GM19043 (cell line): ENCODE measurements at regions not wholly inside any gene's neighbourhood (a gene's known extent, or its start where the extent isn't known, plus 50 kb on each side); places are given as distances from the start of the nearest gene placed in this dataset.

Experiments used
- ATAC-seq: cut with Tn5 transposase; IDR thresholded peaks from one replicate; pipeline ENCODE4 v1.9.1; 2021; ENCODE audit warnings: low read depth; ENCODE audit not compliant: unreplicated experiment

GRCh38 chr1:59156051-59156450 lies 140.8 kb upstream of the FGGY start:
- ATAC-seq: no peak

- ATAC-seq: no peak
Measured at GRCh38 chr1:59156526-59157199, 140.2 kb upstream of the FGGY start.

- no peak for ATAC-seq
Measured at GRCh38 chr1:59158321-59158720, 138.6 kb upstream of the FGGY start.

GRCh38 chr1:59159557-59160203 lies 137.2 kb upstream of the FGGY start:
- no peak for ATAC-seq

- no peak for ATAC-seq
Measured at GRCh38 chr1:59161136-59161535, 135.8 kb upstream of the FGGY start.

- no peak for ATAC-seq
Measured at GRCh38 chr1:59162665-59163064, 134.2 kb upstream of the FGGY start.

GRCh38 chr1:59163268-59164092 lies 133.4 kb upstream of the FGGY start:
- ATAC-seq: no peak

GRCh38 chr1:59164371-59164770 lies 132.5 kb upstream of the FGGY start:
- no peak for ATAC-seq

GRCh38 chr1:59165353-59165752 lies 131.5 kb upstream of the FGGY start:
- ATAC-seq: no peak

GRCh38 chr1:59169703-59170102 lies 127.2 kb upstream of the FGGY start:
- ATAC-seq: no peak

GRCh38 chr1:59170659-59171058 lies 126.2 kb upstream of the FGGY start:
- ATAC-seq: no peak

- ATAC-seq: no peak
Measured at GRCh38 chr1:59171788-59172187, 125.1 kb upstream of the FGGY start.

GRCh38 chr1:59172693-59173092 lies 124.2 kb upstream of the FGGY start:
- ATAC-seq: no peak

- ATAC-seq: no peak
Measured at GRCh38 chr1:59173721-59174120, 123.2 kb upstream of the FGGY start.

GRCh38 chr1:59176471-59176870 lies 120.4 kb upstream of the FGGY start:
- ATAC-seq: no peak

GRCh38 chr1:59177756-59178155 lies 119.1 kb upstream of the FGGY start:
- no peak for ATAC-seq

- no peak for ATAC-seq
Measured at GRCh38 chr1:59178339-59179187, 118.3 kb upstream of the FGGY start.

- ATAC-seq: no peak
Measured at GRCh38 chr1:59179673-59180072, 117.2 kb upstream of the FGGY start.

GRCh38 chr1:59180735-59181134 lies 116.2 kb upstream of the FGGY start:
- no peak for ATAC-seq

- ATAC-seq: no peak
Measured at GRCh38 chr1:59183749-59184317, 113.1 kb upstream of the FGGY start.
